IPS-NIHi11 (cell line): ENCODE measurements at regions not wholly inside any gene's neighbourhood (a gene's known extent, or its start where the extent isn't known, plus 50 kb on each side); places are given as distances from the start of the nearest gene placed in this dataset.

Experiments
- DNase-seq: peaks from one replicate; pipeline ENCODE4 v3.0.0; 2012; ENCODE audit warnings: mixed read lengths, low spot score

DNA sequence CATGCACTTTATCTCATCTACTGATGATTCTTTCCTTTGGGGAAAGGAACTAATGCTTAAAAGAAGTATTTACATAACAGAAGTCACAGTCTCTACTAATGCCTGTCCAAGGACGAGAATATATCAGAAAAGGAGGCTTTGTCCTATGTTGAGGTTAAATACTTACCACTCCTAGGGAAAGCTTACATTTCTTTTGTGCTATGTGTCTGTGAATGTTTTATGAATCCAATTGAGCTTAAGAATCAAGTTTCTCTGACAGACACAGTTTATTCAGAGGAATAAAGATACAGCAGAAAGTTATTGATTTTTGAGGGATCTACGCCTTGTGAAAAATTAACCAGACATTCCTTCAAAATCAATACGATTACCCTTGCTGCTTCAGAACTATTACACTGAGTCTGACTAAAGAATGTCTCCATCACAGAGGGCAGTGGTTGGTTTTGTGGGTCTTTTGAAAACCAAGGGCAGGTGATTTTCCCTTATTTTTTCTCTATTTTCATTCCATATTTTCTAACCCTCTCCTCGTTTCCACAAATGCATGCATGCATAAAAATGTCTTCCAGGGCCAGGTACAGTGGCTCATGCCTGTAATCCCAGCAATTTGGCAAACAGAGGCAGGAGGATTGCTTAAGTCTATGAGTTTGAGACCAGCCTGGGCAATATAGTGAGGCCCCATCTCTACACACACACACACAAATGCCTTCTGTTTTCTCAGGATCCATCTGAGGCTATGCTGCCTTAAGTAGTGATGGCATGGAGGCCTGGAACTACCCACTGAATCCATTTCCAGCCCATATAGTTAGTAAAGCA, 1095.1 kb downstream of the GALC start:
- DNase-seq = no peak

- DNase-seq = no peak
These were observed 1095.8 kb downstream of the GALC start for GRCh38 chr14:86897224-86897623.

GRCh38 chr14:86896701-86897100, 1096.3 kb downstream of the GALC start:
- DNase-seq = no peak

DNA sequence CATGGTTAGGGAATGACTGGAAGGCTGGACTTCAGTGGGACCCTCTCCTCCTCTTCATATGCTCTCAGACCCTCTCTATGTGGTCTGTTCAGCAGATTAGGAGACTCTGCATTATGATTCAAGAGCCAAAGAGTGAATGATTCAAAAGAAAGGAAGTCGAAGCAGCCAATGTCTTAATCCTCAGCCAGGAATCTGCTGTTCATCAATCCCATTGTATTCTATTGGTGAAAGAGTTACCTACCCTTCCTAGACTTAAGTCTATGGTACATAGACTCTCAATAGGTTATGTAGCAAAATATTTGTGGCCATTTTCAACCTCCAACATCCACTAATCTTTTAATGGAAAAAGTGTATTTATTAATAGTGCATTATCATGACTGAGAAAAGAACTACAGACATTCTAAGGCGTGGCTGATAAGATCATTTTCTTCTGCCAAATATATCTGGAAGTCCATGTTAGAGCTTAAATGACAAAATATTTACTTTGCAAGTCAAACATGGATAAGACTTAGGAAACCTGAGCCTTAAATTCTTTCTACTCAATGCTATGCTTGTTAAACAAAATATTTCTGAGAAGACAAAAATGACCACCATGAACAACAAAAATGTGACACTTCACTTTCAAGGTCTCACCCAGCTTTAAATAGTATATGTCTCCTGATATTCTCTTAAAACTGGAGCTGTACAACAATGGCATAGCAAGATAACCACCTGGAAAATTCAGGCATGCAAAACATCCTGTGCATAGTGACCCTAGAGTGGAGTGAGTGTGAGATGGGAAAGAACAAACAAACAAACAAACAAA, 1100.6 kb downstream of the GALC start:
- DNase-seq = no peak

- no peak for DNase-seq
These were observed 1107.7 kb downstream of the GALC start for GRCh38 chr14:86885280-86885679.

- DNase-seq = no peak
These were observed 1108.5 kb downstream of the GALC start for GRCh38 chr14:86884498-86884897.

- peak; percentile 19 for DNase-seq
These were observed 1110.2 kb downstream of the GALC start for GRCh38 chr14:86882818-86883217.

DNA sequence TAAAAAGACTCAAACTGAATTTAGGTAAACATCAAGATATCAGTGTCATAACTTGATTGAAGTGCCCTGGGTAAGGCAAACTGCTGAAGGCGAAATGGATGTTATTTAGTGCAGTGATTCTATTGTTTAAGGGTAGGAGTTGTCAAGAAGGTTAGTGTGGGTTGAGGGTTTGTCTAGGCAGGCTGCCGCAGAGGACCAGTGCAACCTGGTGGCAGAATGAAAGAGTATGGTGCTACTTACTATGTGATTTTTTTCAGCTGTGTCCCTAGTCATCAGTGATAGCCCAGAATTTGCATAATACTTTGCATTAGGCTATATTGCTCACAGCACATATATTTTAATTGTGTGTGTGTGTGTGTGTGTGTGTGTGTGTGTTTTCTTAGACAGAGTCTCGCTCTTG, 1127.0 kb downstream of the GALC start:
- DNase-seq = no peak

DNA sequence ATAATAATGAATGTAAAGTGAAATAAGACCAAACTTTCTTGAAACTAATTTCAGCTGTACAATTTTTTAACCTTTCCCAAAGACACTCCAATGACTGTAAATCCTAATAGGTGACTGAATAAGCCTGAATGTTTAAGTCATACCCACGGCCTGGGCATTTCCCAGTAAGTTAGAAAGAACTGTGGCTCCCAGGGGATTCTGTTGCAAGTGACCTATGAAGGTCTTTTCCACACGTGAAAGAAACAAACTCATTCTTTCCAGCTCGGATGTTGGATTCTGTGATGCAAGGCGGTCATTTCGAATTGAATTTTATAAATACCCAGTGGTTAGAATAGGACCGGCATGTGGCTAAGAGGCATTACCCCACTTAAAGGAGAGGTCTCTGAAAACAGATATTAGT, 1134.4 kb downstream of the GALC start:
- DNase-seq = no peak

DNA sequence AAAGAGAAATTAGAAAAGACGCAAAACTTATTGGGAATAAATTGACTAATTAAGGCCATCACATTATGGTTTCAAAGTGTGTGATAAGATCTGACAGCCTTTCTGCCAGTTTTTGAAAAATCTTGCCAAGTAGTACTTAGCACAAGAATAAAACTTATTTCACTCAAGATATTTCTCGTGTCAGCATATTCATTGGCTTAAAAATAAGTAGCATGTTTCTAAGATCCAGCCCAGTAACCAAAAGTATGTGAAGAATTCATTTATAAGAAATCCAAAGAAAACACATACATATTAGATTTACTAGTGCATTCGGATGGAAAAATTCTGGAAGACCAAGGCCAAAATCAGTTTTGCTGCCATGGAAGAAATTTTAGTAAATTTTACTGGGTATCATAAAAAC, 1135.0 kb downstream of the GALC start:
- DNase-seq = no peak

GRCh38 chr14:86852530-86852929, 1140.5 kb downstream of the GALC start:
- DNase-seq = no peak

DNA sequence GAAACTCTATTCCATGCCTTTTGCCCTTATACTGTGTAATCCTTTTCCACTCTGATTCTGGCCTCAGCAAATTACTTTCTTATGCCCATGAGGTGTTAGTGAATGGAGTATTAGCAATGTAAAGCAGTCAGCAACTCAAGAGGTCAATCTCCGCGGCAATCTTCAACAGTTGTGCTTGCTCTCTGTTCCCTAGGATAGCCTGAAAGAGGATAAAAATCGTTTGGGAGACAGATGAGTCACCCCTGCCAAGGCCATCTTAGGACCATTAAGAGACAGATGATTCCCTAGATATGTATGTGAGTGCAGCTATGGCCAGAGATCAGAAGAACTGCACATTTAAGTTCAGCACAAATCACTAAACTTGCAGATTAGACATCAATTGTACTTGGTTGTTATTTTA, 1145.8 kb downstream of the GALC start:
- no peak for DNase-seq

DNA sequence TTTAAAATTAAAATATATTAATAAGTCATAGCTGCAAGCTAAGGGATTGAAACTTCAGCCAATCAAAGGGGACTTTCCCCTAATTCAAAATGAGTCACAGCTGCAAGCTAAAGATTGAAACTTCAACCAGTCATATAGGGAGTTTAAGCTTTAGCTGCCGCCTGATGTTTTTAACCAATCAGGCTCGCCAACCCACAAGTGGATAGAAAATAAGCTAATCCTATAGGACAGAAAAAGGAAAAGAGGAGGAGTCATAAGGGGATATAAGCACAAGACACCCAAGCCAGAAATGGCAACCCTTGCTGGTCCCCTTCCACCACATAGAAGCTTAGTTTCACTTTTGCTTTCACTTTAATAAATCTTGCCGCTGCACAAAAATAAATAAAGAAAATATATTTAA, 1154.6 kb downstream of the GALC start:
- DNase-seq = no peak

DNA sequence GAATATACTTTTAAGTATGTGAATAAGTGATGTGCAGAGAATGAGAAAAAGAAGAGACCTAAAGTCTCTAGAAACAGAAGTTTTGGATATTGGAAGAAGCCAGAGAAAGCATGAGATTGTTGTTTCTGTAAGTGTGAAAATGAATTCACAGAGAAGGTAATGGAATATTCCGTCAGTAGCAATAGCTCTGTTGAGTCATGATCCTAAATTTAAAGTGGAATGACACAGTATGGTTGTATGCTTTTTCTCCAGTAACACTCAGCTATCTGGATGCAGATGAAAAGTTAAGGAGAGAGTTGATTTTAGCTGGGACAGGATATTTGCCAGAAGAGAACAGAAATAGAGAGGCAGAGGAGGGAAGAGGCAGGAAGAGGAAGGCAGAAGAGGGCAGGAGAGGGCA, 1166.3 kb downstream of the GALC start:
- DNase-seq = no peak

DNA sequence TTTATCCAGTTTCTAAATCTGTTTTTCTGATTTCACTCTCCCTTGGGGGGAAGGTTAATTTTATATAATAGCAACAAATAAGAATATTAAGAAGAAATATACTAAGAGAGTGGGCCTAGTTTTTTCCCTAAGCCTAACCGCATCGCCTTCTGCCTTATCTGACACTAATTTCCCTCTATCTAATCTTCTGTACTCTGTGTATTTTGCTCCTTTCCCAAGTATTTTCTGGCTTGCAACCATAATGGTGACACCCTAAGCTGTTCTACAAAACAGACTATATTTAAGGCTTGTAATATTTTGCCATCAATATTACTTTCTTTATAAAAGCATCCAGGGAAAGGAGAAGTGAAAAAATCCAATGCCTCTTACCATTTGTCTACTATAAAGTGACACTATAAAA, 1168.8 kb downstream of the GALC start:
- no peak for DNase-seq

DNA sequence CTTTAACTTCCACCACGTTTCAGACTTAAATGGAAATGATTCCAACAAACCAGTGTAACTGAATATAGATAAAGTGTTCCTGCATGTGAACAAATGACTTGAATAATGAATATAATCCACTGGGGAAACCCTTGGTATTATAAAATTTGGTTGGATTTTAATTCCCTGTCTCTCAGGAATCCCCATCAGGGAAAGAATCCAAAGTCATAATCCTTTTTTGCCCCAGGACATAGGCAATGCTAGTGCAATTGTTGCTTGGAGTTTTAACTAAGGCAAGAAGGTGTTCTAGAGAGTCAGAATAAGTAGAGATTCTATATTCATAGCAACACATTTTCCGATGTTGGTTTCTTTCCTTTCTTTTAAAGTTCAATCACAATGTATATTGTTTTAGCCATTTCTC, 1169.4 kb downstream of the GALC start:
- DNase-seq = no peak

DNA sequence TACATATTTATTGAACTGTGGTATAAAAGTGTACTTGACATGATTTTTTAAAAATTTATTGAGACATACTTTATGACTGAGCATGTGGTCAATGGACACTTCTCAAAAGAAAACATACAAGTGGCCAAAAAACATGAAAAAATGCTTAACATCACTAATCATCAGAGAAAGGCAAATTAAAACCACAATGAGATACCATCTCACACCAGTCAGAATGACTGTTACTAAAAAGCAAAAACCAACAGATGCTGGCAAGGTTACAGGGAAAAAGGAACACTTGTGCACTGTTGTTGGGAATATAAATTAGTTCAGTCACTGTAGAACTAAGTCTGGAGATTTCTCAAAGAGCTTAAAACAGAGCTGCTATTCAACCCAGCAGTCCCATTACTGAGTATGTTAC, 1177.6 kb downstream of the GALC start:
- DNase-seq = no peak

DNA sequence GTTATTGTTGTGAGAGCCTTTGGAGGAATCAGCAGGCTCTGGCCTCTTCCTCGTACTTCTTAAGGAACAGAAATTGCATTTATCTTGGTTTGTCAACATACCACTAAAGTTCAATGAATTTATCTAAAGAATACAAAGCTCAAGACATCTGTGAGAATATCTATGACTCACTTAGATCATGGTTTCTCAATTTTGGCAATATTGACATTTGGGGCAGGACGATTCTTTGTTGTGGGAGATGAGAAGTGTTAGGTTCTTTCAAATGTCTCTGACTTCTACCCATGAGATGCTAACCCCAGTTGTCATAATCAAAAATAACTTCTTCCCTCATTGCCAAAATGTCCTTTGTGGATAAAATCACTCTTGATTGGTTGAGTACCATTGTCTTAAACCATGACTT, 1190.3 kb downstream of the GALC start:
- no peak for DNase-seq

DNA sequence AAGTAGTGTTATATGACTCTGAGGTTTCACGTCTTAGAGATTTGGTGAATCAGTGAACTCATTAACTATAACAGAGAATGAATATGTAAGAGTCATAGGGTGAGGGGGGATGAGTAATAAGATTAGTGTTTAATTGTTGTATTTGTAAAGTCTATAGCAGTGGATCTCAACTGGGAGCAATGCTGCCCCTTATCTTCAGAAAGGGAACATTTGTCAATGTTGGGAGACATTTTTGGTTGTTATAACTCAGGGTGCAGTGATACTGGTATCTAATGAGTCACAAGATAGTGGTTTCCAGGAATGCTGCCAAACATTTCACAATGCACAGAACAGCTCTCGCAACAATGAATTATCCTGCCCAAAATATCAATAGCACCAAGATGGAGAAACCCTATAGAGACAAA, 1193.7 kb downstream of the GALC start:
- DNase-seq = no peak

DNA sequence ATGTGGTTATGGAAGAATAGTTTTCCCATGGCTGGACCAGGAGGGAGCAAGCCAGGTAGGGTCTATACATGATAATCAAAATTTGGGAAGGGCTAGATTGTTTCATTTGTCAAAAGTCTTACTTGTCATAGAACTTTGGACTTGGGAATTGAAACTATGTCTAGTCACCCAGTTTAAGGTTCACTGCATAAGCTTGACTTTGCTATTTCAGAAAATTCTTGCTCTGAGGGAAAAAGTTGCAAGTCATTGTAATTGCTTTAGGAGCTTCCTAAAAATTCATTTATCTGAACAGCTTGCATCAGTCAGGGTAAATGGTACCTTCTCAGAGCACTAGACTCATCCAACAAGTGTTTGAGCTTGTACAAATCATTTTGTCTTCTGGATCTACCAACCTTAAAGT, 1194.7 kb downstream of the GALC start:
- no peak for DNase-seq

GRCh38 chr14:86797075-86797351, 1196.0 kb downstream of the GALC start:
- DNase-seq = no peak

DNA sequence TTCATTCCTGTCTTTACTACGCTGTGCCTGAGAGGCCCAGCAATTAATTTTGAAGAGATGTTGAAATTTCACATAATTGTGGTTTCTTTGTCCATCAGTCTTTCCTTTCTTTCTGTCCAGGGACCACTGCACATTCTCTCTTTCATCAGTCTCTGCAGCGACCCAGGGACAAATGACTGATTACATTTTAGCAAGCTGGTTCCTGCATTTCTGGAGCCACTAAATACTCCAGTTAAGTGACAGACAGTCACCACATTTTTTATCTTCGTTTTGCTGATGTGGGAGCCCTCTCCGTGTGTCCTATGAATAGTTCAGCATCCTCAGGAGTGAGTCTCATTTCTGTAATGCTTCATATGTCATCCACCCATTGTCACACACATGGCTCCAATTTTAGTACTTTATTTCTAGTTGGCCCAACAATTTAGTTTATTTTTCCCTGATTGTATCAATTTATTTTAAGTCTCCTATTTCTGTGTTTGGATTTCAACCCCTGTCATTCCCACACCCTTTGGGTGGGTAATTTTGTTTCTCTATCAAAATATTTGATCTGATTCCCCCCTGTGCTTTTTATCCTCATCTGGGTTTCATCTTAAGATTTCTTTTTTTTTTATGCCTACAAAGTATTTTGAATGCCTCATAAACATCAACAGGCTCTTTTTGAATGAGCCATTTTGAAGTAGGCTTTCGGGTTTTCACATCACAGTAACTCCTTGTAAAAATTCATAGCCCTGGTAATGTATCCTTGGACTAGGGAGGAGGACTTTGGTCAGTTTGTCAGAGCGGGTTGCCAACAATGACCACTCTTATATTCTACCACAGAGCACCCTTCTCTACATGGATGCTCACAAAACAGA, 1196.5 kb downstream of the GALC start:
- DNase-seq = no peak

DNA sequence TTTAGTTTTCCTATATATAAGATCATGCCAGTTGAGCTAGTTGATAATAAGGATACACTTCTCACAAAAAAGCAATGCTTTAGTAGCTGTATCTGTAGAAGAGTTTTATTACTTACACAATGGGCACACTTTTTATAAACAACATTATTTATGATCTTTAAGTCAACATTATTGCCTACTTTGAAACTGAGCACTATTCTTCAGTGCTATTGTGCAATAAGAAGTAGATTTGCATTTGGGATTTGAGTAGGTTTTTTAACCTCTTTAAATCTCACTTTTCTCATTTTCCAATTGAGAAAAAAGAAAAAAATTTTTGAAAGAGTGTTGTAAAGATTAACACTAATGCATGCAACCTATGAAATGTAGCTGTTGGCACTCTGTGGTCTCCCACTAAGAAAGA, 1198.3 kb downstream of the GALC start:
- DNase-seq = no peak
